GM18517 (cell line): ENCODE measurements at regions not wholly inside any gene's neighbourhood (a gene's known extent, or its start where the extent isn't known, plus 50 kb on each side); places are given as distances from the start of the nearest gene placed in this dataset.

Source experiments
- ATAC-seq: cut with Tn5 transposase; IDR thresholded peaks from one replicate; pipeline ENCODE4 v1.9.1; 2021; ENCODE audit warnings: mild to moderate bottlenecking, moderate library complexity; ENCODE audit not compliant: unreplicated experiment

DNA sequence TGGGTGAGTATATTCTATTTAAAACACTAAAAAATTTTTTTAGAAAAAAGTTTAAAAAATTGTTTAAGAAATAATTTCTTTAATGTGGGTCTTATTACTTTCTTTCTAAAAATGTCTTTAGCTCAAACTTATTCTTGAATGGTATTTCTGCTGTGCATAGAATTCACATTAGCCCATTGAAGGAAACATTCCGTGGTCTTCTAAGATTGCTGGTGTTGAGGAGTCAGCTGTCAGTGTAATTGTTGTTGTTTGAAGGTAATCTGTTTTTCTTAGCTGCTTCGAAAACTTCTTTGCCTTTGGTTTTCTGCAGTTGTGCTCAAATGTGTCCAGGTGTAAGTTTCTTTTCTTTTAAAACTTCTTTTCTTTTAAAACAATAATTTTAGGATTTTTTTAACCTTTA, 85.4 kb upstream of the KLF12 start:
- ATAC-seq: no peak

DNA sequence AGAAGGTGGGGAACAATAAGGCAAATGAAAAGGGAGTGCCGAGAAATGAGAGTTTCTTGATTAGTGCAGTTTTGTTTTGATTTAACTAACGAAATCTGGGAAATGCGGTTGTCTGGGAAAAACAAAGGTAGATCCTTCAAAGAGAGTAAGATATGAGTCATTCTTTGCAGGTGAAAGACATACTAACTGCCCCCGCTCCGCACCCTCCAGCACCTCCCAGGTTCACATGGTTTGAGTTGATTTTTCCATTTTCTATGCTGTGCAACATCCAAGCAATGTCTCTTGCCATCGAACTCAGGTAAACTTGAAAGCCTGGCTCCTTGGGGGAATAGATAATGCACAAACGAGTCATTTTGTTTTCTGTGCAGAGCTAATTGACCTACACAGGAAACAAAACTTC, 84.1 kb upstream of the KLF12 start:
- no peak for ATAC-seq

DNA sequence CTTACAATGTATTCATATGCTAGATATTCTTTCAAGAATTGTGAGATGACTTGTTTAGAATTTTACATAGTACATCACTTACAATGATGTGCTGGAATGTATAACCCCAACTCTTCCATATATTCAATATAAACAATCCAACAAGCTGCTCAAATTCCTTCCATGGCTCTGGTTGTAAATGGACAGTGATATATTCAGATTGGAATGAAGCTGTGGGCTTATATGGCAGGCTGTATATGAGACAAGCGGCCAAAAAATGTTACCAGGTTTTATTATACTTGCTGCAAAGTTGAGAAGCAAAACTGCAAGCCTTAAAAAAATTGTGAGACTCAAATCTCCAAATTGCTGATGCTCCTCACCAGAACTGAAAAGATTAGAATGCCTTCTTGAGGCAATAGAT, 83.6 kb upstream of the KLF12 start:
- ATAC-seq: no peak

DNA sequence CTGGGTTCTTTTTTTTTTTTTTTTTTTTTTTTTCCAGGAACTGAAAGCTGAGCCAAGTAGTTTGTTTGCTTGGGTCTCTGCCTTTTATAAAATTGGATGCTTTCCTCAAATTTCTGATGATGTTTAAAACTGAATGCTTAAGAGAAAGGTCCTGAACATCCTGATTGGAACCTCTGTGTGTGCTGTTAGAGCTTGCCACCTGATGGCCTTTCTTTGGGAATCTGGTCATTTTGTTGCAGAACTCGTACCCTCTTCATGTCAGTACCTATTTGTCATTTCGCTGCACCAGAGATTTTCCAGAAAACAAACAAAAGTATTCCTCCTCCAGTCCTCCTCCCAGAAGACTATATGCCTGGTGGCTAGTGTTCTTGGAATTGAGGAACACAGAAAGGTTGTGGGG, 81.2 kb upstream of the KLF12 start:
- no peak for ATAC-seq

DNA sequence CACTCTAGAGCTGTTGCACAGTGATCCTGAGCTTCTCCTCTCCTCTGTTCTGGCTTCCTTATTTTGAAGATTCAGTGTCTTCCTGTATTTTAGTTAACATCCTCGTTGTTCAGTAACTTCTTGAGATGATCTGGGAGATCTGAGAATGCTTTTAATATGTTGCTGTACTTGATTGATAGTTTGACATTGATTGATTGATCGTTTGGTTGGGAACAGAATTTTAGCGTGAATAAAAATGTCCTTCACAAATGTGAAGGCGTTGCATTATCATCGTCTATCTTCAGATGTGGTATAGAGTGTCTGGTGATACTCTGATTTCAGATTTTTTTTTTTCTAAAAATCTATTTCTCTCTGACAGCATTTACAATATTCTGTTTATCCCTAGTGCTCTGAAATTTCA, 80.1 kb upstream of the KLF12 start:
- no peak for ATAC-seq

DNA sequence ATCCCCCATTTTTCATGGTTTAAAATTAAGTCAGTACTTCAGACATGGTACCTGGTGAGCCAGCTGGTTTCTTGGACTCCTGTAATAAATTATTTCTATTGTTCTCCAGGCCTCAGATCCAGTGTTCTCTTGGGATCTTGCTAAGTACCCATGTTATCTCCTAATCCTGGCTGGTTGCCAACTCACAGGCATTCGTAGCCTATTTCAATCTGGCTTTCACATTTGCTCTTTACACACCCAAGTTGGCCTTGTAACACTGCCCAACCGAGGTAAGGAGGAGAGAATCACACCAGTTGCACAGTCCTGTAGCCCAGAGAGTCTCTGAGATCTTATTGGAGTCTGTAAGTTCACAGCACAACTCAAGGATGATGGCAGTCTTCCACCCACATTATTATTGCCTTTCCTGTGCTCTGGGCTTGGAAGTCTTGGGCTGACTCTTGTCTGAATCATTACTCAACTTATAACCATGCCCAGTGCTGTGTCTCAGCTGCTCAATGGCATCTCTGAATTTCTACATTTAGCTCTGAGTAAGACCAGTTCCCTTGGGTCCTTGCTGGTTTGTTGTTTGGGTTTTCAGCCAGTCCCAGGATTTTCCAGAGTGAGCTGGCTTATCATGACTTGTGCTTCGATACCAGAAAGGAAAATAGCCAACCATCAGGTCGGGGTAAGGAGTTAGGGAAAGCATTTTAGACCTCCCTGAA, 76.6 kb upstream of the KLF12 start:
- no peak for ATAC-seq

DNA sequence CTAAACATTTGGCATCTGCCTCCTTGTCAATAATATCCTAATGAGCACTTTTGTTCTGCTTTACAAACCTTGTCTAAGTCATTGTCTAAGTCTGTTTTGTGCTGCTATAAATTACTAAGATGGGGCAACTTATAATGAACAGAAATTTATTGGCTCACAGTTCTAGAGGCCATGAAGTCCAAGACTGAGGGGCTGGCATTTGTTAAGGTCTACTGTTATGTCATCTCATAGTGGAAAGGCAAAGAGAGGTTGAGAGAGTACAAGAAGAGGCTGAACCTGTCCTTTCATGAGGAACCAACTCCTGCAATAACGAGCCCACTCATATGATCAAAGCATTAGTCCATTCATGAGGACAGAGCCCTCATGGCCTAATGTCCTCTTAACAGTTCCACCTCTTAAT, 72.7 kb upstream of the KLF12 start:
- no peak for ATAC-seq

DNA sequence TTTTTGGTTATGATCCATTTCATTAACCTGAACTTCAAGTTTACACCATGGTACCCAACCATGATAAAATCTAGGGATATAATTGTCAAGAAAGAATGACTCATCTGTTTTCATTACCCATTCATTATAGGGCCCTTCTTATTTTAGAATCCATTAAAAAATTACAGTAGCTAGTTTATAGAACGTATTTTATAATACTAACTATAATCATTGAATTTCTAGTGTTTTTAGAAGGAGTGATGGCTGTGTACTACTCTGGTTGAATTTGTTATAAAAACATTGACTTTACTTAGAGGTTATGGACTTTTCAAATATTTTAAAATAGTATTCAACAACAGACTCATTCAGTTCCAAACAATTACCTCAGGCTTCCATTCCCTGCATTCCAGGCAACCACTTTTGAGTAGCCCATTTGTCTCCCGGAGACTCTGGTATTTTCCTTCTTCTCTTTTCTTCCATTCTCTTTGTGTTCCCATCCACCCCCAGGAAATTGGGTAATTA, 71.9 kb upstream of the KLF12 start:
- no peak for ATAC-seq

DNA sequence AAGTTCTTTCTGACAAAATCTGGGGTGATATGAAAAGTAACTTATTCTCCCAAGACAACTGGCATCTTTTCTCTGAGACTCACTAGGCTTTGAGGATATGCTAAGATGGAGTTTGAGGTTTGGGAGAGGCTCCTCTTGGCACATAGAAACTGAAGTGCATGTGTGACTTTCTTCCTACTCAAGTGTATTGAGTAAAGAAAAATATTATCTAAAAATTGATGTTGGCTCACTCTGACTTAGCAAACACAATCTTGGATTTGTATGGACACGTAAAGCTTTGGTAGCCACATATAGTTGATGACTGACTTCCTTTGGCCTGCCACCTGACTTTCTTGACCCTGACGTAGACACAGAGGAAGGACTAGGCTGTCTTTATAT, 71.1 kb upstream of the KLF12 start:
- ATAC-seq: no peak

DNA sequence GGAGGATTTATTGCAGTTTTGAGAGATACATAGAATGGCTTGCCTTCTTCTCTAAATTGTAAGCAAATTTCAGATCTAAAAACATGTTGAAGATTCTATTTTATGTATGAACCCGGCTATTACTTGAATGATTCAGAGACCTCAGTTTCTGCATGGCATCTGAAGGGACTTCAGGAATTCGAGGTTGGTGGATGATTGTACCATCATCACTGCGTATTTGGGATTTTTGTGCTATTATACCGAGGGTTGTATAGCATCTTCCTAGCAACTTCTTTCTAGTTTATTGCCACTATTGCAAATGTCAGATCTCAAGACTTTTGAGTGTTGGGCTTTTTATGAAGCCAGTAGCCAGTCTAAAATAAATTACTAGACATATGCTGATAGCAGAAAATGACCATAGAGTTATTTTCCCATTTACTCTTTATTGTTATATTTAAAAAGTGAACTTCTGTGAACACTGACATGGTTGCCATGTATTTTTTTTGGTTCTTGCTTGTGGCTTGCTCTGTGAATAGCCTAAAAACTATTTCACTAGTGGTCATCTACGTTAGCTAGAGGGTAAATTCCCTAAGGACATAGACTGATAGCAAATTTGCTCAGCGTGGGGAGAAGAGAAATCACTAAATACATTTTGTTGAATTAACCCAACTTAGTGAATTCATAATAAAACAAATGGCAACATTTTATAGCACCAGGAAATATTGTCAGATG, 70.6 kb upstream of the KLF12 start:
- no peak for ATAC-seq

DNA sequence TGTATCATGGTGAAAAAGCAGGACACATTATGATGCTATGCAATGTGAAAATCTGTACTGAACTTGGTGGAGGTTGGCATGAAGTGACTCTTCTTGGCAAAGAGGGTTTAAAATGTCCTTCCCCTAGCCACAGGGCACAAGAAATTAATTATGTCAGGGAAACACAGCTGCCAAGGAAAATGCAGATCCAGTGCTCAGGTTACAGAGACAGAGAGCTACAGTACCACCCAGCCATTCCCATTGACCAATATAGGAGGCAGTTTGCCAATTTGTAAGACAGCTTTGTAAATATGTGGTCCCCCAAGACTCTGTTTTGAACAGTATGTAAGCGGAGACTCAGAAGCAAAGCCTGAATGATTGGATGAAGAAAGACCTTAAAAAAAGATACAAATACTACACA, 69.4 kb upstream of the KLF12 start:
- no peak for ATAC-seq

DNA sequence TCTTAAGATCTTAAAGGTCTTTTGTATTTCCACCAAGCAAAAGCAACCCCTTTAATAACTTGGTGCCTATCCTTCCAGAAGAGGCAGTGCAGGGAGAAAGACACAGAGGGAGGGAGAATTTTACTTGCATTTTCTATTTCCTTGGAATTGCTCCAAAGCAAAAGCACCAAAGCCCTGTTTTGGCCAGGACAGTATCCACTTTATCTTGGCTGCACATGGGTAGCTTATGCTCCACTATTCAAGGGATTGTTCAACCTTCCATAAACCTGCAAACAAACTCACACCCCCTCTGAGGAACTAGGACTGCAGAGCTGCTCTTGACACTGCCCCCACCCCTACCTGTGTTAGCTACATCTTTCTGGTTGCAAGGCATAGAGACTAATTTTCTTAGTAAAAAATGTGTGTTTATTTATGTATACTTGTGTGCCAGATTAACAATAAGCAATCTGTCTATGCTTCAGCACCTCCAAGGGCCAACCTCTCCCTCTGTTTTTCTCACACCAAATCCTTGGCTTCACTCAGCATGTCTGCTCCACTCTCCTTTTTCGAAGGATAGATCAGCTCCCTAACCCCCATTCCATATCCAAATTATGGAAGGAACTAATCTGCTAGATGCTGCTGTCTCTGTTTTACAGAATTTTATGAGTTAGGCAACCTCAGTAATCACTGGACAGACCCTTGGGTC, 68.1 kb upstream of the KLF12 start:
- no peak for ATAC-seq

DNA sequence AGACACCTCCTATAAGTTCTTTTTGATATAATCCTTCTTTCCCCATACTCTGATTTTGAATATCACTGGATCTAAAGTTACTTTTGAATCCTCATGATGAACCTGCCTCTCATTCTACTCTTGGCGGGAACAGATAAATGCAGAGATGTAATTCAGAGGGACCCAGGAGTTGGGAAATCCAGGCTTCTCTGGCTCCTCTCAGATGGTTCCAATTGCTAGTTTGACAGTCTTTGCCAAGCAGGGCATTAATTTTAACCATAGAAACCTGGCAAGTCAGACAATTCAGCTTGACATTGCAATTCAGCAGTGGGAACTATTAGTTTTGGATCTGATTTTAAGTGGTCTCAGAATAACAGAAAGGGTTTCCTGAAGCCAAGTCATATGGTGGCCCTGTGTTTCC, 67.3 kb upstream of the KLF12 start:
- no peak for ATAC-seq

DNA sequence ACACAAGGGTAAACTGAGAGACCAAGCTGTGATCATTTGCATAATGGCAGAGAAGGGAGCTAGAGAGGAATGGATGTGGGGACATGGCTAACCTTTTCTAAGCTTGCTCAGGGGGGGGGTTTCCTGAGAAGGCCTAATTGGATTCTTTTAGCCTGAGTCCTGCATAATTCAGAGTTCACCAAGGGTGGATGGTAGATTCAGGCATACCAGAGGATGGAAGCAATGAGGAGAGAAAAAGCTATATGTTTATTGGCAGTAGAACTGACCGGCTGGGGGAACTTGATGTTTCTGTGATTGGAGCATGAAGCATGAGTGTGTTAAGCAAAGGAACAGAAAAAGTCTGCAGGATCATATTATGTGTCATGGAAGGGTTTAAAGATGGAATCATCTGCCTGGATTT, 65.9 kb upstream of the KLF12 start:
- ATAC-seq: no peak

DNA sequence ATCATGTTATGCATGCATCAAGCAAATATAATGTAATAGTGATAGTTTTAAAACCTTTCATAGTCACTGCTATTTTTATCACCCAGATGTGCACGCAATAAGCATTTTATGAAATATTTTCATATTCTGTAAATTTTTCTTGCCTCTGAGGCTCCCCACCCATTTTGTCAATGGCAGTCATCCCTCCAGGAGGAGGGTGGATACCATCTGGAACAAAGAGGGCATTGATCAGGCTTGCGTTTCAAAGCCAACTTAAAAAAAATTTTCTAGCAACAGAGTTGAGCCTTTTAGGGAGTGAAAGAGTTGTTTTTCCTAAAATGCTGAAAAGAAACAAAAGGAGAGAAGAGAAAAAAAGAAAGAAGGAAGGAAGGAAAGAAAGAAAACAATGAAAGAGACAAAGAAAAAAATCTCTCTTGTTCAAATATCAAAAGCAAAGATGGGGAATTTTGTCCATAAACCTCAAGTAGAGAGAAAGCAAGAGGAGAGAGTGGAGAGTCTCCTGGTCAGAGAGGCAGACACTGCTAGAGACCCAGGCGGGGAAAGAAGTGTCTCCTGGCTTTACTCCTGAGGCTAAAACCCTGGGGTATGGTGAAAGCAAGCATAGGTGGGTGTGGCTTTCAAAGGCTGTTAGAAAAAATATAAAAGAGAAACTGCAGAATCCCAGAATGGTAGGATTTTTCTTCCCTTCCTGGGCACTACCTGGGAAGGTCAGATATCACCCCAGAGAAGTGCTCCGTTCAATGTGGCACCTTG, 63.6 kb upstream of the KLF12 start:
- no peak for ATAC-seq

DNA sequence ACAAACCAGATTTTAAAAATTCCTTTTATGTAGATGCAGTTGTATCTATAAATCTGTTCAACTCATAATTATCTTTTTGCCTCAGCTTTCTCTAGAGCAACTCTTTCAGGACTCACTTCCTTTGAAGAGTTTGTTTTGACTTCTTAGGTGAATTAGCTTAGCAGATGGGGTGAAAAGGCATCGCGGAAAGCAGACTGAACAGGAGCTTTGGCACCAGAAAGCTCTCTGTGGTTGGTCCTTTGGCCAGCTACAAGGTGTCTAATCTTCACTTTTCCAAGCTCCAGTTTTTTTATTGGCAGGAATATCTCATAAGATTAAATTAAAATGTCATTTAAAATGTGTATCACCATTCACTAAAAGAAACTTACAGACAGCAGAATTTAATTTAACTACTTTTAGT, 60.6 kb upstream of the KLF12 start:
- no peak for ATAC-seq

DNA sequence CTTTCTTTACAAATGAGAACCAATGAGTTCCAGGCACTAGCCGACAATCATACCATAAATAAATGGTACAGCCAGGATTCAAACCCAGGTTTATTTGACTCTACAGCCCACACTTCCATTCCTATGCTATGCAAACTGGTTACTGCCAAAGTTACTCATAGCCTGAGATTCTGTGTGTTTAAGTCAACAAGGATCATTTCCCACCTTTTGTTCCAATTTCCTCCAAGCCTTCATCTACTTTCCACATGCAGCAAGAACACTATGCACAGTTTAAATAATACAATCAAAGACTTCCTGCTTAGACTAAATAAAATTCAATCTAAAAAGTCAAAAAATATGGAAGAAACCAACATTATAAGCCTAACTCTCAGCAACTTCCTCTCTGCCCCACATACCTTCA, 59.2 kb upstream of the KLF12 start:
- no peak for ATAC-seq

DNA sequence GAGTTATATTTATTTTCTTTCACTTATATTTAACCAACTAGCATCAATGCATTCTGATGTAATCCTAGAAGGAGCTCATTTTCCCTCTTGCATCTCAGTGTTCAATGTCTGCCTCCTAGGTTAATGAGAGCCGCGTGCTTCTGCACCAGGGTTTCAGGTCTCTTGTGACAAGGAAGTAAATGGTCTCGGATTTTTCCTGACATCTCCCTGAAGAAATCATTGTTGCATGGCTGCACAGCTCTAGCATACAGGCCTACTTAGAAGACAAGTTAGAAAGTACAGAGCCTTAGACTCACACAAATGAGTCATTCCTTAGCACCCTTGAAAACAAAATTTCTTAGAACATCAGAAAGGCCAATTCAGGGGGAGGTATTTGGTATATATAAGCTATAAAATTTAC, 57.2 kb upstream of the KLF12 start:
- no peak for ATAC-seq

DNA sequence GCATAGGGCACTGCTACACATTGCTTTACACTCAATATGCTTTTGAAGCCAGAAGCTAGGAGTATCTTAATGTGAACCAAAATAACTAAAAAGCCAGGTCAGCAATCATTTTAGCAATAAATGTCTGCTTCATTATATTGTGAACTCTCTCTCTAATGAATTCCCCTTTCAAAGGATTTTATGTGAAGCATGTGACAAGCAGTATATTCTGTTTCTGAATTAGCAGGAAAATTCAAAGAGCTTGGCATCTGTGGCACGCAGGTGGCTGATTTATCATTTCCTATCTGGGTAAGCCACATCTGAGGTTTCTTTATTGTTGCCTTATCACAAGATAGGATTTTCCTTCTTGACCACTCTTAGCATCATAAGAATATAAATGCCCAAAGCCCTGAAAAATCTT, 56.8 kb upstream of the KLF12 start:
- ATAC-seq: no peak

DNA sequence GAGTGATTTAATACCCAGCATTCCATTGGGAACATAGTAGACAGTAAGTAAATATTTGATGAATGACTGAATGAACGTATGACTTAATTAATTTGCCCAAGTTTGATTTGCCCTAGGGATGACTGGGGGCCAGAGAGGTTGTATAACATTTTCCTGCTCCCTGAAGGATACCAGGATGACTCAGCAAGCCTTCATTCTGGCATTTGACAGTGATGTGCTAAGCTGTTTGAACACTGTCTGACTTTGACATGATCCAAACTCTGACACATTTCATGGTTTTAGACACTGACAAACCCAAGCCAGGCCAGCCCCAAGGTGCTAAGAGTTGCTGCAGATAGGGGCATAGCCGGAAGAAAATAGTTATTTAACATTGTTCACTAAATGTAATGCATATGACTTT, 53.4 kb upstream of the KLF12 start:
- no peak for ATAC-seq

DNA sequence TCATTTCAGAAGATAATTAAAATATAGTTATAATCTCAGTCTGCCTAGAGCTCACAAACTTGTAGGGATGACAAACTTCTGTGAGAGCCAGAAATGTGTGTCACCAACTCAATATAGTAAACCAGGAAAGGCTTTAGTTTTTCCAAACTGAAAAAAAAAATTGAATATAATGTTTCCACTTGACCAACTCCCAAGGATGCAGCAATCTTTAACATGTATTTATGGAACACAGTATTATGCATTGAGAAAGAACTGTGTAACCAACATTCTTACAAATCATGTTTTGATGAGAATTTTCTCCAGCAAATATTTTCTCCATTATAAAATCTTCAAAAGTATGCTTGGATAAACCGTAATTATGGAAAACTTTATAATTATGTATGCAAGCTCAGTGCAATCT, 50.1 kb upstream of the KLF12 start:
- no peak for ATAC-seq
